Gastroesophageal sphincter (tissue), 4 donors: ENCODE measurements at regions not wholly inside any gene's neighbourhood (a gene's known extent, or its start where the extent isn't known, plus 50 kb on each side); places are given as distances from the start of the nearest gene placed in this dataset.

Experiments used
- ATAC-seq: fragments of 150-250 bp; one replicate; pipeline ENCODE4 v1.9.1; 2016; ENCODE audit warnings: mild to moderate bottlenecking, moderate library complexity
- H3K27ac ChIP-seq, 4 donors: fragments of 200-600 bp; sonication (generic) in 3 of 4; 1 replicate in 3 of 4; 2 replicates in 1 of 4; pipeline ENCODE4 v1.5.1; 2016 to 2019
- H3K27me3 ChIP-seq: fragments of 200-600 bp; sonication (generic); one replicate; pipeline ENCODE4 v1.5.1; 2019
- H3K36me3 ChIP-seq, 2 donors: fragments of 200-600 bp; sonication (generic); one replicate each; pipeline ENCODE4 v1.5.1; 2019; ENCODE audit warnings: control low read depth in 1 of 2
- H3K4me1 ChIP-seq, 3 donors: fragments of 200-600 bp; sonication (generic); 1 replicate in 2 of 3; 2 replicates in 1 of 3; pipeline ENCODE4 v1.5.1; 2016 to 2019; ENCODE audit warnings: control low read depth in 2 of 3
- H3K4me3 ChIP-seq, 2 donors: fragments of 200-600 bp; sonication (generic); one replicate each; pipeline ENCODE4 v1.5.1; 2019; ENCODE audit warnings: mild to moderate bottlenecking in 1 of 2, moderate library complexity in 1 of 2
- H3K9me3 ChIP-seq, 3 donors: fragments of 200-600 bp; sonication (generic); one replicate each; pipeline ENCODE4 v1.5.1; 2017 to 2019; ENCODE audit warnings: control low read depth in 2 of 3
- CTCF ChIP-seq, 4 experiments: fragments of 200-600 bp in 2 of 4; fragments of 450-650 bp in 2 of 4; sonication (generic) in 1 of 4; IDR thresholded peaks; one replicate each; pipeline ENCODE4 v1.5.1; 2017 to 2019; ENCODE audit warnings: antibody characterized with exemption in 4 of 4, mild to moderate bottlenecking in 2 of 4, moderate library complexity in 2 of 4
- EP300 ChIP-seq: sonication (generic); formaldehyde crosslinking; IDR thresholded peaks from one replicate; pipeline ENCODE4 v1.6.1; 2017; ENCODE audit warnings: antibody characterized with exemption, mild to moderate bottlenecking
- POLR2A ChIP-seq, 2 donors: fragments of 450-650 bp; IDR thresholded peaks; one replicate each; pipeline ENCODE4 v1.6.1; 2017; ENCODE audit warnings: antibody characterized with exemption in 2 of 2, mild to moderate bottlenecking in 2 of 2, moderate library complexity in 1 of 2
- POLR2AphosphoS5 ChIP-seq: sonication (generic); formaldehyde crosslinking; IDR thresholded peaks from one replicate; pipeline ENCODE4 v1.6.1; 2017; ENCODE audit warnings: antibody characterized with exemption
- WGBS, 2 donors: methylation state at CpG; one replicate each; pipeline ENCODE4 v1.1.5; 2018; ENCODE audit warnings: low coverage in 1 of 2; 5-methylcytosine and 5-hydroxymethylcytosine counted together

GRCh38 chr11:8833568-8834315, 77.2 kb upstream of the AKIP1 start:
- peak overlapping the region in 3 of 4 donors; percentile 48 to 80 (median 79) for H3K27ac ChIP-seq
- no peak overlapping the region for H3K4me3 ChIP-seq
- peaks cover 0 to under 1% of the 10 kb centered on the region in 2 donors for H3K36me3 ChIP-seq
- 60% methylated on average over 3 to 4 of the region's 4 CpGs for WGBS, 2 donors
- peaks cover 5 to 35% (median 12%) of the 10 kb centered on the region in 3 donors for H3K4me1 ChIP-seq
- TF ChIP-seq POLR2AphosphoS5 = no peak
- TF ChIP-seq EP300 = no peak
- TF ChIP-seq POLR2A (IDR thresholded peaks at IDR 0.05) = no peak
- no peak for TF ChIP-seq CTCF (IDR thresholded peaks at IDR 0.05)
- H3K9me3 ChIP-seq = no peaks in the 10 kb centered on the region
- ATAC-seq = no peak
- no peaks in the 10 kb centered on the region for H3K27me3 ChIP-seq

GRCh38 chr11:8834379-8834778, 76.6 kb upstream of the AKIP1 start:
- TF ChIP-seq CTCF (IDR thresholded peaks at IDR 0.05) (no peak), POLR2AphosphoS5 (no peak), EP300 (no peak), POLR2A (IDR thresholded peaks at IDR 0.05) (no peak)
- ATAC-seq = no peak
- Histone ChIP-seq H3K27me3 (no peaks in the 10 kb centered on the region), H3K27ac (no peak overlapping the region), H3K4me3 (no peak overlapping the region), H3K36me3 (no peaks in the 10 kb centered on the region), H3K9me3 (no peaks in the 10 kb centered on the region), H3K4me1 (peaks cover 6 to 41% (median 12%) of the 10 kb centered on the region in 3 donors)
- 80 to 83% methylated on average over 5 of the region's 5 CpGs for whole genome bisulfite sequencing, 2 donors

GRCh38 chr11:8838248-8838647, 72.7 kb upstream of the AKIP1 start:
- no peak for ATAC-seq
- Histone ChIP-seq H3K36me3 (no peaks in the 10 kb centered on the region), H3K27ac (peak overlapping the region in 3 of 4 donors; percentile 3 to 66 (median 63)), H3K27me3 (no peaks in the 10 kb centered on the region), H3K9me3 (no peaks in the 10 kb centered on the region), H3K4me3 (no peak overlapping the region), H3K4me1 (peaks cover 3 to 58% (median 14%) of the 10 kb centered on the region in 3 donors)
- TF ChIP-seq EP300 = no peak
- TF ChIP-seq POLR2A (IDR thresholded peaks at IDR 0.05) = no peak
- TF ChIP-seq CTCF (IDR thresholded peaks at IDR 0.05) = no peak
- no peak for TF ChIP-seq POLR2AphosphoS5
- WGBS, 2 donors = 4 to 32% methylated on average over 3 to 6 of the region's 7 CpGs

GRCh38 chr11:8839306-8839956, 71.6 kb upstream of the AKIP1 start:
- no peaks in the 10 kb centered on the region for H3K27me3 ChIP-seq
- 0 to 55% methylated on average over 1 of the region's 1 CpG for WGBS, 2 donors
- no peak for TF ChIP-seq EP300
- no peak for TF ChIP-seq CTCF (IDR thresholded peaks at IDR 0.05)
- TF ChIP-seq POLR2AphosphoS5 = no peak
- TF ChIP-seq POLR2A (IDR thresholded peaks at IDR 0.05) = no peak
- H3K4me3 ChIP-seq = no peak overlapping the region
- no peak for ATAC-seq
- no peaks in the 10 kb centered on the region for H3K9me3 ChIP-seq
- no peaks in the 10 kb centered on the region for H3K36me3 ChIP-seq
- H3K4me1 ChIP-seq = peaks cover 3 to 47% (median 8%) of the 10 kb centered on the region in 3 donors
- peak overlapping the region in 3 of 4 donors; percentile 35 to 66 (median 63) for H3K27ac ChIP-seq
